Calu3 (cell line): ENCODE measurements at regions not wholly inside any gene's neighbourhood (a gene's known extent, or its start where the extent isn't known, plus 50 kb on each side); places are given as distances from the start of the nearest gene placed in this dataset.

Source experiments
- BruUV-seq: library from RNA; stranded (reverse); fragments of 400-500 nt; replicated peaks from 2 replicates; lab custom pipeline; 2021; lab: Mats Ljungman, UMichigan
- CTCF ChIA-PET: fragments of 300-600 bp; sonication (Branson Sonifier 250); formaldehyde crosslinking; loops from one replicate; lab custom pipeline; 2022; ENCODE audit warnings: antibody characterized with exemption; lab: Charles Lee
- DNase-seq: peaks from one replicate; pipeline ENCODE4 v3.0.0; 2022
- H3K27ac Mint-ChIP-seq: one replicate; pipeline ENCODE4 v1.8.0; 2022; ENCODE audit warnings: mixed read lengths; ENCODE audit not compliant: unreplicated experiment
- H3K27me3 Mint-ChIP-seq: one replicate; pipeline ENCODE4 v1.8.0; 2022; ENCODE audit warnings: mixed read lengths; ENCODE audit not compliant: unreplicated experiment
- H3K36me3 Mint-ChIP-seq: one replicate; pipeline ENCODE4 v1.8.0; 2022; ENCODE audit warnings: mild to moderate bottlenecking, moderate library complexity, mixed read lengths; ENCODE audit not compliant: insufficient read depth, unreplicated experiment
- H3K4me1 Mint-ChIP-seq: one replicate; pipeline ENCODE4 v1.8.0; 2022; ENCODE audit warnings: mild to moderate bottlenecking, low read depth, mixed read lengths; ENCODE audit not compliant: unreplicated experiment
- H3K4me3 Mint-ChIP-seq: one replicate; pipeline ENCODE4 v1.8.0; 2022; ENCODE audit warnings: mild to moderate bottlenecking, low read depth, moderate library complexity, mixed read lengths; ENCODE audit not compliant: unreplicated experiment
- H3K9me3 Mint-ChIP-seq: one replicate; pipeline ENCODE4 v1.8.0; 2022; ENCODE audit warnings: low read depth, mixed read lengths; ENCODE audit not compliant: unreplicated experiment
- intact Hi-C: fragments of 100-400 bp; cut with micrococcal nuclease; formaldehyde crosslinking; loops from one replicate; pipeline ENCODE4 v1.10.0; 2022; ENCODE audit not compliant: unreplicated experiment
- TF ChIP-seq, protein P1 (sequence below): fragments of 200-600 bp; IDR thresholded peaks from one replicate; pipeline ENCODE4 v1.8.0; 2022; ENCODE audit warnings: antibody characterized with exemption; ENCODE audit not compliant: unreplicated experiment

- H3K27me3 Mint-ChIP-seq, result no peaks in the 10 kb centered on the region
- no peaks in the 10 kb centered on the region for H3K4me1 Mint-ChIP-seq
- peaks cover 3% of the 10 kb centered on the region for H3K9me3 Mint-ChIP-seq
- no peaks in the 10 kb centered on the region for H3K36me3 Mint-ChIP-seq
- no peak overlapping the region for H3K4me3 Mint-ChIP-seq
- H3K27ac Mint-ChIP-seq, result no peak overlapping the region
- TF ChIP-seq, protein P1, sequence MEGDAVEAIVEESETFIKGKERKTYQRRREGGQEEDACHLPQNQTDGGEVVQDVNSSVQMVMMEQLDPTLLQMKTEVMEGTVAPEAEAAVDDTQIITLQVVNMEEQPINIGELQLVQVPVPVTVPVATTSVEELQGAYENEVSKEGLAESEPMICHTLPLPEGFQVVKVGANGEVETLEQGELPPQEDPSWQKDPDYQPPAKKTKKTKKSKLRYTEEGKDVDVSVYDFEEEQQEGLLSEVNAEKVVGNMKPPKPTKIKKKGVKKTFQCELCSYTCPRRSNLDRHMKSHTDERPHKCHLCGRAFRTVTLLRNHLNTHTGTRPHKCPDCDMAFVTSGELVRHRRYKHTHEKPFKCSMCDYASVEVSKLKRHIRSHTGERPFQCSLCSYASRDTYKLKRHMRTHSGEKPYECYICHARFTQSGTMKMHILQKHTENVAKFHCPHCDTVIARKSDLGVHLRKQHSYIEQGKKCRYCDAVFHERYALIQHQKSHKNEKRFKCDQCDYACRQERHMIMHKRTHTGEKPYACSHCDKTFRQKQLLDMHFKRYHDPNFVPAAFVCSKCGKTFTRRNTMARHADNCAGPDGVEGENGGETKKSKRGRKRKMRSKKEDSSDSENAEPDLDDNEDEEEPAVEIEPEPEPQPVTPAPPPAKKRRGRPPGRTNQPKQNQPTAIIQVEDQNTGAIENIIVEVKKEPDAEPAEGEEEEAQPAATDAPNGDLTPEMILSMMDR, result no peak
- BruUV-seq, result no TSS peak
- CTCF ChIA-PET, result no interaction called here
- DNase-seq, result no peak
- intact Hi-C loops, result no loop called here
These were observed 179.1 kb upstream of the MTNR1B start for GRCh38 chr11:92790366-92790765.

- CTCF ChIA-PET, result no interaction called here
- H3K4me1 Mint-ChIP-seq, result no peaks in the 10 kb centered on the region
These were observed 178.4 kb upstream of the MTNR1B start for GRCh38 chr11:92790926-92791616.

GRCh38 chr11:92791886-92792285, 177.6 kb upstream of the MTNR1B start:
- no peak for DNase-seq
- no peaks in the 10 kb centered on the region for H3K36me3 Mint-ChIP-seq
- intact Hi-C loops, result no loop called here
- H3K27ac Mint-ChIP-seq, result no peak overlapping the region
- no peaks in the 10 kb centered on the region for H3K4me1 Mint-ChIP-seq
- no TSS peak for BruUV-seq
- no peak overlapping the region for H3K4me3 Mint-ChIP-seq
- CTCF ChIA-PET, result no interaction called here
- peaks cover 3% of the 10 kb centered on the region for H3K9me3 Mint-ChIP-seq
- TF ChIP-seq, protein P1, result no peak
- H3K27me3 Mint-ChIP-seq, result no peaks in the 10 kb centered on the region

More at GRCh38 chr11:92790926-92791616, 178.4 kb upstream of the MTNR1B start:
- H3K27me3 Mint-ChIP-seq, result no peaks in the 10 kb centered on the region
- no peak overlapping the region for H3K4me3 Mint-ChIP-seq
- DNase-seq, result no peak
- peaks cover 3% of the 10 kb centered on the region for H3K9me3 Mint-ChIP-seq
- no peak overlapping the region for H3K27ac Mint-ChIP-seq
- intact Hi-C loops, result no loop called here
- no TSS peak for BruUV-seq
- no peaks in the 10 kb centered on the region for H3K36me3 Mint-ChIP-seq
- TF ChIP-seq, protein P1, result no peak

- Mint-ChIP-seq H3K4me3 (no peak overlapping the region), H3K4me1 (no peaks in the 10 kb centered on the region), H3K36me3 (no peaks in the 10 kb centered on the region), H3K9me3 (peaks cover 3% of the 10 kb centered on the region), H3K27ac (no peak overlapping the region), H3K27me3 (no peaks in the 10 kb centered on the region)
- CTCF ChIA-PET, result no interaction called here
- BruUV-seq, result no TSS peak
- DNase-seq, result no peak
- TF ChIP-seq, protein P1, result no peak
- intact Hi-C loops, result no loop called here
These were observed 176.3 kb upstream of the MTNR1B start for GRCh38 chr11:92793189-92793588.
